IMR-90 (cell line): ENCODE measurements at regions not wholly inside any gene's neighbourhood (a gene's known extent, or its start where the extent isn't known, plus 50 kb on each side); places are given as distances from the start of the nearest gene placed in this dataset.
A peak's percentile ranks its signal among the peaks of the same experiment; 100 is the strongest.

ENCODE experiments used
- ATAC-seq: fragments of 200-7000 bp; cut with Tn5 transposase; 2 replicates; pipeline ENCODE4 v1.9.1; 2020; ENCODE audit warnings: low read depth, mild to moderate bottlenecking, moderate library complexity
- BruUV-seq: library from RNA; stranded (reverse); fragments of 400-500 nt; replicated peaks from 2 replicates; lab custom pipeline; 2021; lab: Mats Ljungman, UMichigan
- CTCF ChIA-PET: fragments of 300-600 bp; formaldehyde crosslinking; extraction: SDS; loops from one replicate; lab custom pipeline; 2021; ENCODE audit warnings: antibody characterized with exemption; lab: Yijun Ruan, JAX
- POLR2A ChIA-PET: fragments of 300-600 bp; sonication (Branson Sonifier 250); formaldehyde crosslinking; loops from one replicate; lab custom pipeline; 2022; ENCODE audit warnings: antibody characterized with exemption; ENCODE audit not compliant: unreplicated experiment; lab: Charles Lee
- DNase-seq: peaks from one replicate; pipeline ENCODE4 v3.0.0; 2013
- H2AFZ ChIP-seq: replicated peaks from 2 replicates; pipeline ENCODE3; 2013; ENCODE audit warnings: low read length, mild to moderate bottlenecking; ENCODE audit not compliant: poor library complexity
- H2AK5ac ChIP-seq: 2 replicates; pipeline ENCODE4 v1.6.1; 2013; ENCODE audit warnings: low read depth, low read length, inconsistent platforms
- H2AK9ac ChIP-seq: replicated peaks from 2 replicates; pipeline ENCODE3; 2013; ENCODE audit warnings: mild to moderate bottlenecking, low read depth, low read length, moderate library complexity; ENCODE audit not compliant: poor library complexity
- H2BK120ac ChIP-seq: 2 replicates; pipeline ENCODE4 v1.6.1; 2013; ENCODE audit warnings: low read depth, low read length, inconsistent platforms
- H2BK15ac ChIP-seq: 3 replicates; pipeline ENCODE4 v1.6.1; 2013; ENCODE audit warnings: low read depth, low read length, inconsistent platforms
- H2BK20ac ChIP-seq: 2 replicates; pipeline ENCODE4 v1.6.1; 2013; ENCODE audit warnings: low read depth, mild to moderate bottlenecking, inconsistent platforms, low read length, moderate library complexity
- H2BK5ac ChIP-seq: 2 replicates; pipeline ENCODE4 v1.6.1; 2013; ENCODE audit warnings: mild to moderate bottlenecking, low read depth, low read length, inconsistent platforms; ENCODE audit not compliant: poor library complexity, severe bottlenecking
- H3K14ac ChIP-seq: replicated peaks from 2 replicates; pipeline ENCODE4 v1.6.1; 2013; ENCODE audit warnings: low read depth, low read length, inconsistent platforms
- H3K18ac ChIP-seq: 2 replicates; pipeline ENCODE4 v1.6.1; 2013; ENCODE audit warnings: low read depth, low read length, control low read depth
- H3K23ac ChIP-seq: 2 replicates; pipeline ENCODE4 v1.6.1; 2013; ENCODE audit warnings: low read depth, low read length, inconsistent platforms
- H3K27ac ChIP-seq: 2 replicates; pipeline ENCODE4 v1.5.1; 2013; ENCODE audit warnings: mild to moderate bottlenecking, control low read depth, low read length; ENCODE audit not compliant: insufficient read depth
- H3K27me3 ChIP-seq: 2 replicates; pipeline ENCODE4 v1.6.1; 2013; ENCODE audit warnings: low read length; ENCODE audit not compliant: control insufficient read depth, insufficient read depth
- H3K36me3 ChIP-seq: 2 replicates; pipeline ENCODE4 v1.6.1; 2013; ENCODE audit warnings: low read length, mixed read lengths; ENCODE audit not compliant: control insufficient read depth, insufficient read depth
- H3K4ac ChIP-seq: 2 replicates; pipeline ENCODE4 v1.6.1; 2013; ENCODE audit warnings: low read depth, low read length, inconsistent platforms
- H3K4me1 ChIP-seq: 2 replicates; pipeline ENCODE4 v1.6.1; 2013; ENCODE audit warnings: low read length, mixed read lengths; ENCODE audit not compliant: control insufficient read depth, insufficient read depth
- H3K4me2 ChIP-seq: 2 replicates; pipeline ENCODE4 v1.6.1; 2013; ENCODE audit warnings: low read depth, mild to moderate bottlenecking, control low read depth, low read length, moderate library complexity
- H3K4me3 ChIP-seq: 2 replicates; pipeline ENCODE4 v1.5.1; 2013; ENCODE audit warnings: low read depth, mild to moderate bottlenecking, control low read depth, low read length, moderate library complexity; ENCODE audit not compliant: insufficient read depth
- H3K56ac ChIP-seq: 2 replicates; pipeline ENCODE4 v1.6.1; 2013; ENCODE audit warnings: low read length, inconsistent platforms; ENCODE audit not compliant: insufficient read depth; ENCODE audit errors: extremely low read depth
- H3K79me1 ChIP-seq, 2 experiments: 2 replicates each; pipeline ENCODE4 v1.6.1; 2013; ENCODE audit warnings: low read length in 2 of 2, inconsistent platforms in 1 of 2, low read depth in 1 of 2
- H3K9ac ChIP-seq: 2 replicates; pipeline ENCODE4 v1.6.1; 2013; ENCODE audit warnings: low read depth, low read length, control low read depth
- H3K9me1 ChIP-seq: 2 replicates; pipeline ENCODE4 v1.6.1; 2013; ENCODE audit warnings: low read length, inconsistent platforms; ENCODE audit not compliant: insufficient read depth
- H3K9me3 ChIP-seq: 2 replicates; pipeline ENCODE4 v1.6.1; 2013; ENCODE audit warnings: low read length; ENCODE audit not compliant: control insufficient read depth, insufficient read depth
- H4K20me1 ChIP-seq: 2 replicates; pipeline ENCODE4 v1.6.1; 2013; ENCODE audit warnings: low read length, inconsistent platforms; ENCODE audit not compliant: insufficient read depth
- H4K5ac ChIP-seq: 2 replicates; pipeline ENCODE4 v1.6.1; 2013; ENCODE audit warnings: mild to moderate bottlenecking, low read depth, low read length, control low read depth
- H4K8ac ChIP-seq, 2 experiments: 2 replicates each; pipeline ENCODE4 v1.6.1; 2013; ENCODE audit warnings: low read depth in 2 of 2, low read length in 2 of 2, control low read depth in 1 of 2, inconsistent platforms in 1 of 2
- H4K91ac ChIP-seq: 2 replicates; pipeline ENCODE4 v1.6.1; 2013; ENCODE audit warnings: low read depth, low read length, inconsistent platforms; ENCODE audit not compliant: insufficient read depth
- BHLHE40 ChIP-seq: fragments of 150-350 bp; IDR thresholded peaks from 2 replicates; pipeline ENCODE4 v1.6.1; 2016; ENCODE audit warnings: mild to moderate bottlenecking, low read depth, low read length
- CEBPB ChIP-seq: IDR thresholded peaks from 2 replicates; pipeline ENCODE4 v1.6.1; 2012; ENCODE audit warnings: low read depth, low read length, improper control_type of control experiment
- CTCF ChIP-seq: conservative IDR thresholded peaks from 2 replicates; pipeline ENCODE4 v1.5.1; 2012; ENCODE audit warnings: mild to moderate bottlenecking, low read depth, low read length, improper control_type of control experiment
- FOS ChIP-seq: fragments of 150-350 bp; IDR thresholded peaks from 2 replicates; pipeline ENCODE4 v1.6.1; 2016; ENCODE audit warnings: low read depth, low read length
- POLR2A ChIP-seq: IDR thresholded peaks from 2 replicates; pipeline ENCODE4 v1.6.1; 2012; ENCODE audit warnings: mild to moderate bottlenecking, low read depth, low read length
- RAD21 ChIP-seq: IDR thresholded peaks from 2 replicates; pipeline ENCODE4 v1.6.1; 2012; ENCODE audit warnings: low read length, improper control_type of control experiment
- RFX5 ChIP-seq: IDR thresholded peaks from 2 replicates; pipeline ENCODE4 v1.8.0; 2012; ENCODE audit warnings: low read depth, mild to moderate bottlenecking, low read length, moderate library complexity
- SMC3 ChIP-seq: fragments of 150-350 bp; IDR thresholded peaks from 2 replicates; pipeline ENCODE4 v1.6.1; 2016; ENCODE audit warnings: low read depth, mild to moderate bottlenecking, antibody characterized with exemption, low read length, moderate library complexity
- WGBS, 2 experiments: methylation state at CpG; one replicate each; pipeline versions ENCODE4 v1.1.5 to v1.1.7; 2013; ENCODE audit warnings: missing lambda C conversion rate in 2 of 2; ENCODE audit not compliant: insufficient read length in 1 of 2; ENCODE audit errors: extremely low coverage in 2 of 2; 5-methylcytosine and 5-hydroxymethylcytosine counted together
- dilution Hi-C: fragments of 300-500 bp; cut with HindIII; formaldehyde crosslinking; loops from one replicate; pipeline ENCODE4 v1.14.3; 2018; ENCODE audit warnings: low sequenced_read_pairs; ENCODE audit not compliant: unreplicated experiment
- in situ Hi-C: fragments of 300-500 bp; cut with MboI; formaldehyde crosslinking; loops from 3 replicates; pipeline ENCODE4 v1.14.3; 2019; ENCODE audit warnings: low sequenced_read_pairs, inconsistent platforms, mixed read lengths
- intact Hi-C: fragments of 100-400 bp; cut with micrococcal nuclease; formaldehyde crosslinking; loops from 2 replicates; pipeline ENCODE4 v1.10.0; 2022

GRCh38 chr1:55473661-55474060 is 258.5 kb upstream of the USP24 start:
- dilution Hi-C loops, result no loop called here
- Histone ChIP-seq H2BK5ac (no peak overlapping the region), H2AK5ac (no peak overlapping the region), H2BK120ac (no peak overlapping the region), H3K56ac (no peak overlapping the region), H2BK20ac (no peak overlapping the region), H4K91ac (no peak overlapping the region), H4K8ac (no peak overlapping the region), H2BK15ac (no peak overlapping the region), H3K9me1 (no peaks in the 10 kb centered on the region), H4K5ac (0 out of 2 replicates have a peak overlapping the region, but pooled peaks have one; percentile 36), H3K9me3 (no peaks in the 10 kb centered on the region), H3K36me3 (no peaks in the 10 kb centered on the region), H3K4ac (no peak overlapping the region), H3K4me3 (no peak overlapping the region), H3K9ac (no peak overlapping the region), H3K14ac (no peak overlapping the region), H4K20me1 (no peaks in the 10 kb centered on the region), H2AK9ac (no peak overlapping the region), H3K27me3 (no peaks in the 10 kb centered on the region), H3K4me1 (peaks cover 1% of the 10 kb centered on the region; the same call in 1 of the 2 replicates), H3K23ac (no peak overlapping the region), H3K27ac (no peak overlapping the region), H3K79me1 (no peaks in the 10 kb centered on the region), H2AFZ (no peak overlapping the region), H3K18ac (no peak overlapping the region), H3K4me2 (no peak overlapping the region)
- no CpG with 5 or more reads among the region's 2 CpGs for WGBS, 2 experiments
- CTCF ChIA-PET, result no interaction called here
- in situ Hi-C loops, result no loop called here
- TF ChIP-seq SMC3, result no peak
- TF ChIP-seq RFX5, result no peak
- TF ChIP-seq BHLHE40, result no peak
- TF ChIP-seq CTCF, result no peak
- no peak for TF ChIP-seq POLR2A
- no peak for TF ChIP-seq RAD21
- no peak for TF ChIP-seq CEBPB
- TF ChIP-seq FOS, result no peak
- POLR2A ChIA-PET, result no interaction called here
- DNase-seq (no peak), ATAC-seq (no peak)
- BruUV-seq, result no TSS peak
- intact Hi-C loops, result no loop called here
